HG02571 (cell line): ENCODE measurements at regions not wholly inside any gene's neighbourhood (a gene's known extent, or its start where the extent isn't known, plus 50 kb on each side); places are given as distances from the start of the nearest gene placed in this dataset.
"Not testable (repeated sequence)": the region's sequence is repeated elsewhere in the genome, so short reads cannot be mapped to it uniquely, and the experiment has no call there.

Source experiments
- ATAC-seq: cut with Tn5 transposase; IDR thresholded peaks from one replicate; pipeline ENCODE4 v1.9.1; 2021; ENCODE audit warnings: mild to moderate bottlenecking, moderate library complexity; ENCODE audit not compliant: unreplicated experiment

- ATAC-seq = not testable (repeated sequence)
Observed at GRCh38 chr13:24992946-24993345, 103.0 kb upstream of the PABPC3 start.

GRCh38 chr13:24995225-24995804 is 100.6 kb upstream of the PABPC3 start:
- peak; percentile 58 for ATAC-seq

GRCh38 chr13:24997367-24997967 is 98.5 kb upstream of the PABPC3 start:
- no peak for ATAC-seq

DNA sequence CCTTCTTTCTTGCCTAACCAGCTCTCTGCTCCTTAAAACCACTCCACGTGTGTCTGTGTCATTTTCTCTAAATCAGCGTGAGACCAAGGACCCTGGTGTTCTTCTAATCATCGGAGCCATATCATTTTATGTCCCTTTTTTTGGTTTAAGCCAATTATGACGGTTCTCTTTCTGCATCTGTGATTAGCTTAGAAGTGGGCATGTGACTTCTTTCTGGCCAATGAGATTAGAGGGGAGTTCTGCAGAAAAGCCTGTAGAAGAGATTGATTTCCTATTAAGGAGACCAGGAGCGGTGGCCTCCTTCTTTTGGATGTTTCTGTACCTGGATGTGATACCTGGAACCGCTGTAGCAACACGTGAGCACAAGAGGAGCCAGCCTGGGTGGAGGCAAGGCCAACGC is 97.5 kb upstream of the PABPC3 start:
- ATAC-seq = no peak

- no peak for ATAC-seq
Observed at GRCh38 chr13:25001476-25002206, 94.3 kb upstream of the PABPC3 start.

DNA sequence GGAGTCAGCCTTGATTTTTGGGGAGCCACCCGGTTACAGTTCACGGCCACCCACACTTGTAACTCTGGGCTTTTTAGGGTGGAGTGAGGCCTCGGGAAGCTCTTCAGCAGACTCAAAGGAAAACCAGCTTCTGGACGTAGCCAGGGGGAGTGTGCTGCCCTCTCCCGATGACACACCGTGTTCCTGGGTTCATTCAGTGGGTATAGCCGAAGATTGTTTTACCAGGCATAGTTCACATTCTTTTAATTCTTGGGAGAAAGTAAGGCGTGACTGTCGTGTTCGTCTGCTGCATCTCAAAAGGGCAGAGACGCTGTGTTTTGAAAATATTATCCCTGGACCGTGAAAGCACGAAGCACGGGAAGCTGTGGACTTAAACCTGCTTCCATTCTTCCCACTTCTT is 93.6 kb upstream of the PABPC3 start:
- not testable (repeated sequence) for ATAC-seq

DNA sequence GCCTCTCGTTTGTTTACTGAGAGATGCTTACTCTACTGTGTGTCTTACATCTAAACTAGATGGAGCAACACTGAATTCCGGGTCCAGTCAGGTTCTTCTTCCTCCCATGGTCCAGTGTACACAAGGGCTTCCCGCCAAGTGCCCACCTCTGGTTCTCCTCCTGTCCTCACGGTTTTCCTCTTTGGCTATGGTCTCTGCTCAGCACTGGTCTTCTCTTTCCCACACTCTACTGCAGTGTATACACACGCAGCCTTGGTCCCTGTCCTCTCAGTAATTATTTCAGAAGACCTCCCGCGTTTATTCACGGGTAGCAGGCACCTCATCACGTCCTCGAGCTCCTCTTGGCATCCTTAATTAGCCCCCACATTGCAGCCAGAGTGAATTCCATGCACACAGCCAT is 91.4 kb upstream of the PABPC3 start:
- not testable (repeated sequence) for ATAC-seq

DNA sequence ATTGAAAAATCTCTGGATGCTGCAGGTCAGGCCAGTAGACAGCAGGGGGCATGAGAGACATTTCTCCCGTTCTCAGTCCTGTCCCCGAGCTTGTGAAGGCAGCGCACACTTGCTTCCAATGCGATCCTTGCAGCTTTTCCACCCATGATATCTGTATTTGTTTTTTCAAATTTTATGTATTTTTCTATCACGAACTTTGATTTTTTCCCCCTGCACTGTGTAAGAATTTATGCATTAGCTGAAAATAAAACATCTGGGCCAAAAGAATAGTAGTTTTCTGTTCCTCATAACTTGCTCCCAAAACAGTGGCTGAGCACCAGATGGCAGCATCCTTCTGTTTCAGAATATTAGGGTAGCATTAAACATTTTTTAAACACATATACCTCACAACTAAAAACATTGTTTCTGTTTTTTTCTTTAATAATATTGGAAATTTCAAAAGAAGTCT is 90.9 kb upstream of the PABPC3 start:
- ATAC-seq = not testable (repeated sequence)

GRCh38 chr13:25007389-25007788 is 88.5 kb upstream of the PABPC3 start:
- not testable (repeated sequence) for ATAC-seq

DNA sequence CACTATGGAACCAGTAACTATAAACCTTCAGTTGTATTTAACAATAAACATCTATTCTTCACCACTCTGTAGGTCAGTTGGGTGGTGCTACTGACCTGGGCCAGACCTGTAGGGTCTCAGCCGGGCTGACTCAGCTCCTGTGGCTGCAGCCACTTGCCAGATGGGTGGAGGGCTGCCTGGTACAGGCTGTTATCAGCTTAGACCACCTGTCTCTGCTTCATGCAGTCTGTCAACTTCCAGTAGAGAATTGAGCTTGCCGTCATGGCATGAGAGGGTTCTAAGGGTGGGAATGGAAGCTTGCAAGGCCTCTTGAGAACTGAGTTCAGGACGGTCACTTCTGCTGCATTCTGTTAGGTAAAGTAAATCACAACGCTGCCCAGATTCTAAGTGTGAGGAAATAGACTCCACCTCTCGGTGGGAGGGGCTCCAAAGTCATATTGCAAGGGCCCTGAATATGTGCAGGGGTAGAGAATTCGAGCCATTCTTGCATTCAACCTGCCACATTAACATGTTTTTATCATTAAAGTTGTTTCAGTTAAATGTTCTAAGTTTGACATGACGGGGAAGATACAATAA is 81.5 kb upstream of the PABPC3 start:
- ATAC-seq = not testable (repeated sequence)

GRCh38 chr13:25017176-25017575 is 78.8 kb upstream of the PABPC3 start:
- not testable (repeated sequence) for ATAC-seq

- not testable (repeated sequence) for ATAC-seq
Observed at GRCh38 chr13:25017808-25018728, 77.9 kb upstream of the PABPC3 start.

DNA sequence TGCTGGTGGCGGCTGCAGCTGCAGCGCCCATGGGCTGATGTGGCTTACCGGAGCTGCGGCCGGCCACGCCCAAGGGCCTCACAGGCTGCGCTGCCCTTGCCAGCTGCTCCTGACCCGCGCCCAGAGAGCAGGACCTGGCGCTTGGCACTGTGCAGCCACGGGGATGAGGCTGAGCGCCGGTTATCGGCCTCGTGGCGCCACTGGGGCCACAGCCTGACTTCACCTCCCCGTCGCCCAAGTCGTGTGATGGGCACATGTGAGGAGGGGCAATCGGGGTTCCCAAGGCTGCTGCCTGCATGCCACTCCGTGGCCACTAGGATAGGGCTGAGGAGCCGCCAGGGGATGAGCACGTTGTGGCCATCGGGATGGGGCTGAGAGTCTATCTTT is 77.2 kb upstream of the PABPC3 start:
- no peak for ATAC-seq

DNA sequence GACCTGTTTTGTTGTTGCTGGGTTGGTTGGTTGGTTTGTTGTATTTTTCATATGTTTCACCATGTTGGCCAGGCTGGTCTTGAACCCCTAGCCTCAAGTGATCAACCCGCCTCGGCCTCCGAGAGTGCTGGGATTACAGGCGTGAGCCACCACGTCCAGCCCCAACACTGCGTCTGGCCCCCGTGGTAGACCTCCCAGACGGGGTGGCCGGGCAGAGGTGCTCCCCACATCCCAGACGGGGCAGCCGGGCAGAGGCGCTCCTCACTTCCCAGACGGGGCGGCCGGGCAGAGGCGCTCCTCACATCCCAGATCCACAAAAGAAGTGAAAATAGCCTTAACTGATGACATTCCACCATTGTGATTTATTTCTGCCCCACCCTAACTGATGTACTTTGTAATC is 76.2 kb upstream of the PABPC3 start:
- not testable (repeated sequence) for ATAC-seq

DNA sequence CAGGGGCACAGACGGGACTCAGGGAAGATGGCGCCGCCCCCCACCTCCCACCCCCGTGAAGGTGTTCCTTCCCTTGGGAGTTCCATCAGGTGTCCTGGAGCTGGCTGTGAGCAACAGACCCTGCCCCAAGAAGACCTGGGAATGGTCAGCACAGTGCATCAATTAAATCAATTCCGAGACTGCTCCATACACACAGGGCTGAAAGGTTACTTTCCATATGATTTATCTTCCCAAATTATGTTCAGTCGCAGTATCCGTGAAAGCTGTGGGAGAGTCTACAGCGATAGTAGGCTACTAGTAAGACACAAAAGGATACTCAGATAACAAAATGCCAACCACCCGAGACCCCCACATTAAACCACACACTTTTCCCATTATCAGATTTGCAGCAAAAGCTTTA is 71.8 kb upstream of the PABPC3 start:
- ATAC-seq = no peak

- ATAC-seq = no peak
Observed at GRCh38 chr13:25032160-25032559, 63.8 kb upstream of the PABPC3 start.

DNA sequence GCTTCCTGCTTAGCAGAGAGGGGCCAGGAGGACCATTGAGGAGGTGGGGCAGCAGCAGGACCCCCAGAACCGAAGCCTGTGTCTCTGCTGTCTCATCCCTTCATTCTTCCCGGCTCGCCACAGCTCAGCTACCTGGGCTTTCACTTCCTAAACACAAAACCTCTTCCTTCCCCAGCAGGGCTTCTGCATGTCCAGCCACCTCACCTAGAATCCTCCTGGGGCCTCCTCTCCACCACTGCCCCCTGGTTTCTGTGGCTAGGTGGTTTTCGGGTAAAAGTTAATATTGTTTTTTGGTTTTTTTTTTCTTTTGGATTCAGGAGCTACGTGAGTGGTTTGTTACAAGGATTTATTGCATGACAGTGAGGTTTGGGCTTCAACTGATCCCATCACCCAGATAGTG is 61.8 kb upstream of the PABPC3 start:
- no peak for ATAC-seq

- ATAC-seq = no peak
Observed at GRCh38 chr13:25037057-25037813, 58.7 kb upstream of the PABPC3 start.

- ATAC-seq = no peak
Observed at GRCh38 chr13:25042151-25042865, 53.6 kb upstream of the PABPC3 start.
